ENCODE measurements at regions not wholly inside any gene's neighbourhood (a gene's known extent, or its start where the extent isn't known, plus 50 kb on each side); places are given as distances from the start of the nearest gene placed in this dataset.
"Not testable (repeated sequence)": the region's sequence is repeated elsewhere in the genome, so short reads cannot be mapped to it uniquely, and the experiment has no call there.

GRCh38 chr5:152607401-152608160 lies 202.5 kb upstream of the NMUR2 start:
- peak in 1 of 51 donors; percentile 14 for DNase-seq

- no peak for DNase-seq
Observed at GRCh38 chr5:152608458-152608857, 203.4 kb upstream of the NMUR2 start.

DNA sequence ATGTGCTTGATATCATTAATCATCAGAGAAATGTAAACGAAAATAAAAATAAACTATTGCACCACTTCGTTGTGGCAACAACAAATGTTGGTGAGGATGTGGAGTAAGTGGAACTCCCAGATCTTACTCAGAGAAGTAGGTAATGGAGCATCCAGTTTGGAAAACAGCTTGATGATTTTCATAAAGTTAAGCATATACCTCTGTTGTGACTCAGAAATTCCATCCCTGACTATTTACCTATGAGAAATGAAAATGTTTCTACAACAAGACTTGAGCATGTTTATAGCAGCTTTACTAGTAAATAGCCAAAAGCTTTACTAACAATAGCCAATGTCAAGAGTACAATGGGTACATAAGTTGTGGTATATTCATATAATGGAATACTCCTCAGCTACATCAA lies 214.7 kb upstream of the NMUR2 start:
- no peak for DNase-seq

- DNase-seq: peak in 1 of 51 donors; percentile 20
Observed at GRCh38 chr5:152622628-152623027, 217.5 kb upstream of the NMUR2 start.

DNA sequence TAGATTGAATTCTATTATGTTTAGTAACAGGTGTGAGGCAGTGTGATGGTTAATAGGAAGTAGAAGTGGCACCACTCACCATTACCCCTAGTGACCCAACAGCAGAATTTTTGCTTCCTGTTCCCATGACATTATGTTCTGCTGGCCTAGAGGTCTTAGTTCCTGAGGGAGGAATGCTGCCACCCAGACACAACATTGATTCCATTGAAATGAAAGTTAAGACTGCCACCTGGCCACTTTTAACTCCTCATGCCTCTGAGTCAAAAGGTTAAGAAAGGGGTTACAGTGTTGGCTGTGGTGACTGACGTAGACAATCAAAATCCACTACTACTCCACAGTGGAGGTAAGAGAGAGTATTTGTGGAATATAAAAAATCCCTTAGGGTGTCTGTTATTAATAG lies 218.9 kb upstream of the NMUR2 start:
- no peak for DNase-seq

DNA sequence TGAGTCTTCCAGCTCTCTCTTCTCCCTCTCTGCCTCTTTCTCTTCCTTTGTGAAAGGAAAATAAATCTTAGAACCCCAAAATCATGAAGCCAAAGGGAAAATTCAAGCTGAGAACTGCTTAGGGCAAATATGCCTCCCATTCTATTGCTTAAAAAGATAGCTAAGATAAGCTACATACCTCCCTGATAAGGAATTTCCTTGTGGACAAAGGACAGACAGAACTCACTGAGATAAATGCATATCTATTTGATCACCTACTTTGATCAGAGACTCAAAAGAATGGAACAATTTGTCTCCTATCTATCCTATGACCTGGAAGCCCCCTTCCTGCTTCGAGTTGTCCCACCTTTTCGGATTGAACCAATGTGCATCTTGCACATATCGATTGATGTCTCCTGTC lies 220.6 kb upstream of the NMUR2 start:
- no peak for DNase-seq

DNA sequence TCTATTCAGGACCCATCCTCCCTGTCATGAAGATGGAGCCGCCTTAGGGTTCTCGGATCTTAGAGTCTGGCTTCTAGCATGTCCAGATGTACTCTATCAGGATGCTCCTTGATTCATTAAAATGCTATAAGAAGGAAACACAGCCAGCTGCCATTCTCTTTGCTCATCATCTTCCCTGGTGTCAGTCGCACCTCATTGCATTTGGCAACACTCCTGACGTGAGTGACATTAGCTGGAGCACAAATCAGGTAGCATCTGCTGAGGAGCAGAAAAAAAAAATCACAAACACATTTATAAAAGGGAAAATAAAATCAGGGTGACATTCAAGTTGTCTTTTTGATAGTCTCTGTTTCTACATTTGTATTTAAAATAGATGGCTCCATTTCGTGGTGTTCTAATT lies 226.1 kb upstream of the NMUR2 start:
- DNase-seq: no peak

GRCh38 chr5:152632360-152632759 lies 227.3 kb upstream of the NMUR2 start:
- no peak for DNase-seq

DNA sequence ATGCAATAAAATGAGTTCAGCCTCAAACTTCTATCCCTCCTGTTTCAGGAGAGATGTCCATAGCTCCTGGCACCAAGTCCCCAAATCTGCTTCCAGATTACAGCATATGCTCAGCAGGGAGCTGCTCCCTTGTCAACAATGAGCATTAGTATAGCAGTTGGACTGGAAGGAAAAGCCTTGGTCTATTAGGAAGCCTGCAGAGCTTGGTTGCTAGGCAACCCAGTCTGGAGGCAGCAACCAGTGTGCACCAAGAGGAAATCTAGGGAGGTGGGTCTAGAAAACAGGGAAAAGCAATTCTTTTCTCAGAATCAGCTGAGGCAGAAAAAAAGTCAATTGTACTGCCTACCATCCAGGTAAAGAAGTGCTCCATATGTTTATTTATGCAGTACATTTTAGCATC lies 229.5 kb upstream of the NMUR2 start:
- peak in 19 of 51 donors; percentile 1 to 67 (median 5) for DNase-seq

DNA sequence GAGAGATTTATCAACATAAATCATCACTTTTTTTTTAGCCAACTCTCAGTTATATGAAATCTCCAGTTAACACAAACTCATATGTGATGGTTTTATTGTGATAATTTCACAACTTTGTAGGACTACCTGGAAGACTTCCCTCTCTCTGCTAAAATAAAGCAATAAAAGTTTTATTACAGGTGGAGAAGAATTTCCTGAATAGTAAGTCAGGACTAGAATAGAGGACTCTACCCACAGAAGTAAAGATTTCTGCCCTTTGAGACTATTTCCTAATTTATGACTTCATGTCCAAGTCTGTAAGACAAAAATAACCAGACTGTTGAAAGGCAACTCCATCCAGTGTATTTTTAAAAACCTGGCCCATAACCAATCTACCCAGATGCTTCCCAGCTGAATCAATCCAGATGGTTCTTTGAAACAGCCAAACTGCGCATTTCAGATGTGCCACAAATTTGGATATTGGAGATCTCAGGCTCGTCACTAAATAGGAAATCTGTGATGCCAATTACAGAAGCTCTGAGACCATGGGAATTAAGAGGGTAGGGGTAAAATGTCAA lies 234.0 kb upstream of the NMUR2 start:
- DNase-seq: no peak

GRCh38 chr5:152641970-152642805 lies 237.1 kb upstream of the NMUR2 start:
- DNase-seq: no peak

DNA sequence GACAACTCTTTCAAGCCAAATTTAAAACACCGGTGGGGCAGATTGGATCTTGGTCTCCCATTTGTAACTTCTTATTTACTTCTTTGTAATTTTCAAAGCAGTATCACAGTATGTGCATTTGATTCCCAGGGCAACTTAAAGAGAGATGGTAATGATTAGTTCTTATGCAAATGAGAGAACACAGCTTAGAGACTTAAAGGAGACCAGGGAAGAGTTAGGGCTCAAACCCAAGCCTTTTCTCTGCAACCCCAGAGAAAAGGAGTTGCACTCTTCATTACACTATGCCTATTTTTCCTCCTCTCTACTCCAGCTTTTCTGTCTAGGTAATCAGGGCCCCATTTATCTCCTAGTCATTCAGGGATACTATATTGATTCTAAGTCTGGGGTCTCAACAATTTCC lies 237.8 kb upstream of the NMUR2 start:
- DNase-seq: no peak

DNA sequence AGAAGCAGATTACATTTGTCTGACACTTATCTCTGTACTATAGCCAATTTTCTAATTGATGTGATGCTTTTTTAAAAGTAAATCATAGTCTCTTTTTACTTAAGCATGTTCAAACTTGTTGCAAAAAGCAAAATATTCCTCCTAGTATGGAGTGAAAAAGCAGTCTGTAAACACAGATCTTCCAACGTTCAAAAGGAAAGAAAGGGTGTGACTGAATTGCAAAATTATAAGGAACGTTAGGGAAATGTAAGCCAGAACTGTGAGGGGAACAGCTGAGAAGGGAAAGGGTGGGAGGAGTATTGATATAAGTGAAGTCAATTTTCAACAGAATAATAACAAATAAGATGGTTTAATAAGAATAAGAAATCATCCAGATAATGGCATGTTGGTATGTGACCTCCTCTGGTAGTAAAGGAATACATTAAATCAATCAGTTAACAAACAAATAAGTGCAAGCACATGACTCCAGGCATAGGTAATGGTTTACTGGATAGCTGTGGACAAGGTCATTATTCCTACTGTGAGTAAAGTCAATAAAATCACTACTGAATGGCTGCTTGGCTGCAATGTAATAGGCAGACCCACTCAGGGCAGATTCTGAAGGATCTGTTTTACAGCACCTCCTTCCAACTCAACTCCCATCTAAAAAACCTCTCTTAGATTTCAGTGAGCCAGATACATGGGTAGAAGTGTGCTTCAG lies 239.1 kb upstream of the NMUR2 start:
- no peak for DNase-seq

- DNase-seq: no peak
Observed at GRCh38 chr5:152649609-152650008, 244.5 kb upstream of the NMUR2 start.

DNA sequence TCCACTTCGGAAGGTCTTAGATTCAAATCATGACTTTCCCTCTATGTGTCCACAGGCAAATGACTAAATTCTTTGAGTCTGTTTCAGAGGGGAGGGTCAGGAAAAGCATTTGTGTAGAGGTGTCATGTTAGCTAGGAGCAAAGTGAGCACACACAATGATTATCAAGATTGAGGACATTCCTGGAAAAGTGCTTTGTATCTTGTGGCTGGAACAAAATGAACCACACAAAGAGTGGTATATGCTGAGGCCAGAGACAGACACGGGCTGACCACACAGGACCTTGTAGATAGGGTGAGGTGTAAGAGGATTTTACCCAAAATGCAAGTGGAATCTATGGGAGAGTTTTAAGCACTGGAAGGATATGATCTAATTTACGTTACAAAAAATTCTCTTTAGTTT lies 245.3 kb upstream of the NMUR2 start:
- DNase-seq: no peak

- not testable (repeated sequence) for DNase-seq
Observed at GRCh38 chr5:152659470-152659869, 254.4 kb upstream of the NMUR2 start.

GRCh38 chr5:152673601-152674000 lies 268.5 kb upstream of the NMUR2 start:
- DNase-seq: no peak

DNA sequence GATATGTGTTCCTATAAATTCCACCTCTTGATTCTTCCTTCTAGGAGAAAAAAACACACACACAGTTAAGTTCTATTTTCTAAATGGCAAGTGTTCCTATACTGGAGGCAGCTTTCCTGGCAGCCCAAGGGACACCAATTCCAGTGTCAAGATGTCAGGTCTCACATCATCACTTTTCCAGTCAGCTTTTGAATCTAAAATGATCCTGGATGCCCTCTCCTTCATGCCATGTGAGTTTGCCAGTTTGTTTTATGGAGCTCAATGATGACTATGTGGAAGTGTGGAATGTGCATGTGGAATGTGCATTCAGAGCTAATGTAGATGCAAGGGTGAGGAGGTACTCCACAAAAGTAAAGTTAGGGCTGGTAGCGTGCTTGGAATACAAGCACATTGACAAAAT lies 269.3 kb upstream of the NMUR2 start:
- DNase-seq: no peak

- DNase-seq: no peak
Observed at GRCh38 chr5:152676196-152676595, 271.1 kb upstream of the NMUR2 start.

DNA sequence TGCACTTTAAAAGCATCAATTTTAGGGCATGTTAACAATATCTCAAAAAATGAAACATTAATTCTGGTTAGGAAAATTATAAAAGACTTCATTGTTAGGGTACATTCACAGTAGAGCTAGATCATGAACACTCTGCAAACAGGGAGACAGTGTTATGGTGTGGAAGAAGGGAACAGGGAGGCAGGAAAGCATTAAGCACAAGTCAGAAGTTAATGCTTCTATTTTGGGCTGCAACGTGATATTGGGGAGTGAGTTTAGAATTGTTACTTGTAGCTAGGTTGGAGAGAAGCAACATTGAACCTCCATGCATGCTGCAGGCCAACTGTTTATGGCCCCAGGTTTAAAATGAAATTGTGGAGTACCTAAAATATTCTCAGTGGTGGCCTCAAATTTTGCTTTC lies 278.1 kb upstream of the NMUR2 start:
- no peak for DNase-seq

GRCh38 chr5:152686931-152687330 lies 281.9 kb upstream of the NMUR2 start:
- DNase-seq: no peak
